IMR-90 (cell line): ENCODE measurements at regions not wholly inside any gene's neighbourhood (a gene's known extent, or its start where the extent isn't known, plus 50 kb on each side); places are given as distances from the start of the nearest gene placed in this dataset.

ENCODE experiments used
- ATAC-seq: fragments of 200-7000 bp; cut with Tn5 transposase; 2 replicates; pipeline ENCODE4 v1.9.1; 2020; ENCODE audit warnings: low read depth, mild to moderate bottlenecking, moderate library complexity
- BruUV-seq: library from RNA; stranded (reverse); fragments of 400-500 nt; replicated peaks from 2 replicates; lab custom pipeline; 2021; lab: Mats Ljungman, UMichigan
- CTCF ChIA-PET: fragments of 300-600 bp; formaldehyde crosslinking; extraction: SDS; loops from one replicate; lab custom pipeline; 2021; ENCODE audit warnings: antibody characterized with exemption; lab: Yijun Ruan, JAX
- POLR2A ChIA-PET: fragments of 300-600 bp; sonication (Branson Sonifier 250); formaldehyde crosslinking; loops from one replicate; lab custom pipeline; 2022; ENCODE audit warnings: antibody characterized with exemption; ENCODE audit not compliant: unreplicated experiment; lab: Charles Lee
- DNase-seq: peaks from one replicate; pipeline ENCODE4 v3.0.0; 2013
- H2AFZ ChIP-seq: replicated peaks from 2 replicates; pipeline ENCODE3; 2013; ENCODE audit warnings: low read length, mild to moderate bottlenecking; ENCODE audit not compliant: poor library complexity
- H2AK5ac ChIP-seq: 2 replicates; pipeline ENCODE4 v1.6.1; 2013; ENCODE audit warnings: low read depth, low read length, inconsistent platforms
- H2AK9ac ChIP-seq: replicated peaks from 2 replicates; pipeline ENCODE3; 2013; ENCODE audit warnings: mild to moderate bottlenecking, low read depth, low read length, moderate library complexity; ENCODE audit not compliant: poor library complexity
- H2BK120ac ChIP-seq: 2 replicates; pipeline ENCODE4 v1.6.1; 2013; ENCODE audit warnings: low read depth, low read length, inconsistent platforms
- H2BK15ac ChIP-seq: 3 replicates; pipeline ENCODE4 v1.6.1; 2013; ENCODE audit warnings: low read depth, low read length, inconsistent platforms
- H2BK20ac ChIP-seq: 2 replicates; pipeline ENCODE4 v1.6.1; 2013; ENCODE audit warnings: low read depth, mild to moderate bottlenecking, inconsistent platforms, low read length, moderate library complexity
- H2BK5ac ChIP-seq: 2 replicates; pipeline ENCODE4 v1.6.1; 2013; ENCODE audit warnings: mild to moderate bottlenecking, low read depth, low read length, inconsistent platforms; ENCODE audit not compliant: poor library complexity, severe bottlenecking
- H3K14ac ChIP-seq: replicated peaks from 2 replicates; pipeline ENCODE4 v1.6.1; 2013; ENCODE audit warnings: low read depth, low read length, inconsistent platforms
- H3K18ac ChIP-seq: 2 replicates; pipeline ENCODE4 v1.6.1; 2013; ENCODE audit warnings: low read depth, low read length, control low read depth
- H3K23ac ChIP-seq: 2 replicates; pipeline ENCODE4 v1.6.1; 2013; ENCODE audit warnings: low read depth, low read length, inconsistent platforms
- H3K27ac ChIP-seq: 2 replicates; pipeline ENCODE4 v1.5.1; 2013; ENCODE audit warnings: mild to moderate bottlenecking, control low read depth, low read length; ENCODE audit not compliant: insufficient read depth
- H3K27me3 ChIP-seq: 2 replicates; pipeline ENCODE4 v1.6.1; 2013; ENCODE audit warnings: low read length; ENCODE audit not compliant: control insufficient read depth, insufficient read depth
- H3K36me3 ChIP-seq: 2 replicates; pipeline ENCODE4 v1.6.1; 2013; ENCODE audit warnings: low read length, mixed read lengths; ENCODE audit not compliant: control insufficient read depth, insufficient read depth
- H3K4ac ChIP-seq: 2 replicates; pipeline ENCODE4 v1.6.1; 2013; ENCODE audit warnings: low read depth, low read length, inconsistent platforms
- H3K4me1 ChIP-seq: 2 replicates; pipeline ENCODE4 v1.6.1; 2013; ENCODE audit warnings: low read length, mixed read lengths; ENCODE audit not compliant: control insufficient read depth, insufficient read depth
- H3K4me2 ChIP-seq: 2 replicates; pipeline ENCODE4 v1.6.1; 2013; ENCODE audit warnings: low read depth, mild to moderate bottlenecking, control low read depth, low read length, moderate library complexity
- H3K4me3 ChIP-seq: 2 replicates; pipeline ENCODE4 v1.5.1; 2013; ENCODE audit warnings: low read depth, mild to moderate bottlenecking, control low read depth, low read length, moderate library complexity; ENCODE audit not compliant: insufficient read depth
- H3K56ac ChIP-seq: 2 replicates; pipeline ENCODE4 v1.6.1; 2013; ENCODE audit warnings: low read length, inconsistent platforms; ENCODE audit not compliant: insufficient read depth; ENCODE audit errors: extremely low read depth
- H3K79me1 ChIP-seq, 2 experiments: 2 replicates each; pipeline ENCODE4 v1.6.1; 2013; ENCODE audit warnings: low read length in 2 of 2, inconsistent platforms in 1 of 2, low read depth in 1 of 2
- H3K9ac ChIP-seq: 2 replicates; pipeline ENCODE4 v1.6.1; 2013; ENCODE audit warnings: low read depth, low read length, control low read depth
- H3K9me1 ChIP-seq: 2 replicates; pipeline ENCODE4 v1.6.1; 2013; ENCODE audit warnings: low read length, inconsistent platforms; ENCODE audit not compliant: insufficient read depth
- H3K9me3 ChIP-seq: 2 replicates; pipeline ENCODE4 v1.6.1; 2013; ENCODE audit warnings: low read length; ENCODE audit not compliant: control insufficient read depth, insufficient read depth
- H4K20me1 ChIP-seq: 2 replicates; pipeline ENCODE4 v1.6.1; 2013; ENCODE audit warnings: low read length, inconsistent platforms; ENCODE audit not compliant: insufficient read depth
- H4K5ac ChIP-seq: 2 replicates; pipeline ENCODE4 v1.6.1; 2013; ENCODE audit warnings: mild to moderate bottlenecking, low read depth, low read length, control low read depth
- H4K8ac ChIP-seq, 2 experiments: 2 replicates each; pipeline ENCODE4 v1.6.1; 2013; ENCODE audit warnings: low read depth in 2 of 2, low read length in 2 of 2, control low read depth in 1 of 2, inconsistent platforms in 1 of 2
- H4K91ac ChIP-seq: 2 replicates; pipeline ENCODE4 v1.6.1; 2013; ENCODE audit warnings: low read depth, low read length, inconsistent platforms; ENCODE audit not compliant: insufficient read depth
- FOS ChIP-seq: fragments of 150-350 bp; IDR thresholded peaks from 2 replicates; pipeline ENCODE4 v1.6.1; 2016; ENCODE audit warnings: low read depth, low read length
- MAFK ChIP-seq: IDR thresholded peaks from 2 replicates; pipeline ENCODE4 v1.6.1; 2012; ENCODE audit warnings: low read depth, low read length, improper control_type of control experiment
- RAD21 ChIP-seq: IDR thresholded peaks from 2 replicates; pipeline ENCODE4 v1.6.1; 2012; ENCODE audit warnings: low read length, improper control_type of control experiment
- RCOR1 ChIP-seq: IDR thresholded peaks from 2 replicates; pipeline ENCODE4 v1.6.1; 2012; ENCODE audit warnings: mild to moderate bottlenecking, low read length, improper control_type of control experiment; ENCODE audit not compliant: insufficient replicate concordance
- RFX5 ChIP-seq: IDR thresholded peaks from 2 replicates; pipeline ENCODE4 v1.8.0; 2012; ENCODE audit warnings: low read depth, mild to moderate bottlenecking, low read length, moderate library complexity
- WGBS, 2 experiments: methylation state at CpG; one replicate each; pipeline versions ENCODE4 v1.1.5 to v1.1.7; 2013; ENCODE audit warnings: missing lambda C conversion rate in 2 of 2; ENCODE audit not compliant: insufficient read length in 1 of 2; ENCODE audit errors: extremely low coverage in 2 of 2; 5-methylcytosine and 5-hydroxymethylcytosine counted together
- dilution Hi-C: fragments of 300-500 bp; cut with HindIII; formaldehyde crosslinking; loops from one replicate; pipeline ENCODE4 v1.14.3; 2018; ENCODE audit warnings: low sequenced_read_pairs; ENCODE audit not compliant: unreplicated experiment
- in situ Hi-C: fragments of 300-500 bp; cut with MboI; formaldehyde crosslinking; loops from 3 replicates; pipeline ENCODE4 v1.14.3; 2019; ENCODE audit warnings: low sequenced_read_pairs, inconsistent platforms, mixed read lengths
- intact Hi-C: fragments of 100-400 bp; cut with micrococcal nuclease; formaldehyde crosslinking; loops from 2 replicates; pipeline ENCODE4 v1.10.0; 2022

DNA sequence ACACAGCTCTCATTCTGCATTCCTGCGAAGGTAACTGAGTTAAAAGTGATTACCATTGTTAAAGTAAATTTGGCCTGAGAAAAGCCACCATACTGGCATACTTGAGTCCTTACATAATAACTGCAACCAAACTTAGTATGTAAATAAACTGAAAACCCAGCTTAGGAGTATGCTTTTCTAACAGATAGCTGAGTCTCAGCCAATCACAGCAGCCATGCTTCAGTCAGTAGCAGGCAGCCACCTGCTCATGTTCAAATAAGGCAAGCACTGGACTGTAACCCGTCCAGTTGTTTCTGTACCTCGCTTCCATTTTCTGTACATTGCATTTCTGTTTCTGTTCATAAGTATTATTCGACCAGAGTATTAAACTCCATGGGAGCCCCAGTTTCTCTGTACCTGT, 58.6 kb downstream of the GCNT4 start:
- no peak overlapping the region for H3K14ac ChIP-seq

More for the DNA sequence above, 58.6 kb downstream of the GCNT4 start:
- H3K27me3 ChIP-seq, result peaks cover 7% of the 10 kb centered on the region; the same call in 1 of the 2 replicates
- dilution Hi-C loops, result no loop called here
- intact Hi-C loops, result no loop called here
- no peak overlapping the region for H3K9ac ChIP-seq
- no peaks in the 10 kb centered on the region for H3K36me3 ChIP-seq
- in situ Hi-C loops, result no loop called here
- no peaks in the 10 kb centered on the region for H3K9me1 ChIP-seq
- no TSS peak for BruUV-seq
- no peaks in the 10 kb centered on the region for H4K20me1 ChIP-seq
- WGBS, 2 experiments, result 54% methylated on average over 2 of the region's 4 CpGs; no CpG with 5 or more reads in 1 of the 2 experiments
- no peak for TF ChIP-seq FOS
- TF ChIP-seq RFX5, result no peak
- TF ChIP-seq MAFK, result no peak
- TF ChIP-seq RCOR1, result no peak
- TF ChIP-seq RAD21, result no peak
- no peak overlapping the region for H4K91ac ChIP-seq
- ATAC-seq, result peak; percentile 80
- no peak overlapping the region for H2BK5ac ChIP-seq
- H2BK15ac ChIP-seq, result no peak overlapping the region
- H3K56ac ChIP-seq, result no peak overlapping the region
- H3K4ac ChIP-seq, result no peak overlapping the region
- H3K9me3 ChIP-seq, result no peaks in the 10 kb centered on the region
- no peaks in the 10 kb centered on the region for H3K4me1 ChIP-seq
- no peak overlapping the region for H2AFZ ChIP-seq
- DNase-seq, result peak; percentile 11
- CTCF ChIA-PET, result no interaction called here
- H3K4me2 ChIP-seq, result peak overlapping the region; percentile 13; the same call in 1 of the 2 replicates
- no peak overlapping the region for H4K8ac ChIP-seq
- H2AK9ac ChIP-seq, result no peak overlapping the region
- H2BK20ac ChIP-seq, result no peak overlapping the region
- no peak overlapping the region for H2BK120ac ChIP-seq
- H2AK5ac ChIP-seq, result no peak overlapping the region
- no peak overlapping the region for H4K5ac ChIP-seq
- no peak overlapping the region for H3K4me3 ChIP-seq
- H3K23ac ChIP-seq, result no peak overlapping the region
- H3K79me1 ChIP-seq, result no peaks in the 10 kb centered on the region
- H3K27ac ChIP-seq, result no peak overlapping the region
- no peak overlapping the region for H3K18ac ChIP-seq
- POLR2A ChIA-PET, result interaction anchor here (0.6 kb wide), 1 partner anchor 11 kb away, joined by 7 read pairs; no protein-coding TSS in a partner anchor
